Duodenal mucosa (tissue), 2 donors: ENCODE measurements at regions not wholly inside any gene's neighbourhood (a gene's known extent, or its start where the extent isn't known, plus 50 kb on each side); places are given as distances from the start of the nearest gene placed in this dataset.

Experiments used
- H3K27ac ChIP-seq: one replicate; pipeline ENCODE4 v1.7.0; 2013; ENCODE audit warnings: low read depth, low read length
- H3K27me3 ChIP-seq, 2 donors: one replicate each; pipeline ENCODE4 v1.7.0; 2013; ENCODE audit warnings: low read length in 2 of 2, control low read depth in 1 of 2; ENCODE audit not compliant: insufficient read depth in 2 of 2, control insufficient read depth in 1 of 2
- H3K36me3 ChIP-seq, 2 donors: one replicate each; pipeline ENCODE4 v1.7.0; 2013; ENCODE audit warnings: low read length in 2 of 2, control low read depth in 1 of 2; ENCODE audit not compliant: insufficient read depth in 2 of 2, control insufficient read depth in 1 of 2
- H3K4me1 ChIP-seq, 2 donors: one replicate each; pipeline ENCODE4 v1.7.0; 2013; ENCODE audit warnings: low read length in 2 of 2, control low read depth in 1 of 2; ENCODE audit not compliant: insufficient read depth in 2 of 2, control insufficient read depth in 1 of 2
- H3K4me3 ChIP-seq, 2 donors: one replicate each; pipeline ENCODE4 v1.7.0; 2013; ENCODE audit warnings: low read length in 2 of 2, low read depth in 1 of 2
- H3K9ac ChIP-seq, 2 donors: one replicate each; pipeline ENCODE4 v1.7.0; 2013; ENCODE audit warnings: low read length in 2 of 2, low read depth in 1 of 2
- H3K9me3 ChIP-seq, 2 donors: one replicate each; pipeline ENCODE4 v1.7.0; 2013; ENCODE audit warnings: low read length in 2 of 2, control low read depth in 1 of 2; ENCODE audit not compliant: control insufficient read depth in 1 of 2

DNA sequence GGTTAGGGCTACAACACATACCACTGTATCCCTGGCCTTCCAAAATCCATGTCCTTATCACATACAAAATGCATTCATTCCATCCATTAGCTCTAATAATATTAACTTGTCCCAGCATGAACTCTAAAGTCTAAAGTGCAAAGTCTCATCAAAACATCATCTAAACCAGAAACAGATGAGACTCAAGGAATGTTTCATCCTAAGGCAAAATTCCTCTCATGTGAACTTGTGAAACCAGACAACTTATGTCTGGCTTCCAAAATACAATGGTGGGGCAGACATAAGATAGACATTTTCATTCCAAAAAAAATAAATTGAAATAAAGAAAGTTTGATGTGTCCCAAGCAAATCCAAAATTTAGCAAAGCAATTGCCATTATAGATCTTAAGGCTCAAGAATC is 257.4 kb downstream of the HTR1B start:
- peaks cover 0 to 3% of the 10 kb centered on the region in 2 donors for H3K9me3 ChIP-seq
- H3K9ac ChIP-seq: no peak overlapping the region
- no peak overlapping the region for H3K4me3 ChIP-seq

DNA sequence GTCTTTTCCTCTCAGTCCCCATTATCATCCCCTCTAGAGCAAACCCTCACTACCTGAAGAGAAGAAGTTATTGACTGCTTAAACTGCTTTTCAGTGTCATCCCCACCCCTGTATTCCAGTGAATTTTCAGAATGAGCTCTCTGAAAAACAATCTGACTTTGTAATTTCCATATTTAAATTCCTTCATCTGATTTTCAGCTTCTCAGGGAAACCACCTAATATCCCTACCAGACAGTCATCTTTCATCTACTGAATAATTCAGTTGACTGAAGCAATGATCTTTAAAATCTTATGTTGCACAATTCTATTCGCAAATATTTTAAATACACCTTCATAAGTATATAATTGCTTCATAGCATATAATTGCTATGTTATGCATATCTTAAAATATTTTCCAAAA is 258.7 kb downstream of the HTR1B start:
- Histone ChIP-seq H3K4me3 (no peak overlapping the region), H3K9ac (no peak overlapping the region), H3K4me1 (no peaks in the 10 kb centered on the region), H3K27ac (no peak overlapping the region), H3K27me3 (no peaks in the 10 kb centered on the region), H3K36me3 (no peaks in the 10 kb centered on the region), H3K9me3 (peaks cover 0 to 4% of the 10 kb centered on the region in 2 donors)

More for the DNA sequence above, 257.4 kb downstream of the HTR1B start:
- H3K27me3 ChIP-seq: no peaks in the 10 kb centered on the region
- H3K36me3 ChIP-seq: no peaks in the 10 kb centered on the region
- no peaks in the 10 kb centered on the region for H3K4me1 ChIP-seq
- no peak overlapping the region for H3K27ac ChIP-seq

DNA sequence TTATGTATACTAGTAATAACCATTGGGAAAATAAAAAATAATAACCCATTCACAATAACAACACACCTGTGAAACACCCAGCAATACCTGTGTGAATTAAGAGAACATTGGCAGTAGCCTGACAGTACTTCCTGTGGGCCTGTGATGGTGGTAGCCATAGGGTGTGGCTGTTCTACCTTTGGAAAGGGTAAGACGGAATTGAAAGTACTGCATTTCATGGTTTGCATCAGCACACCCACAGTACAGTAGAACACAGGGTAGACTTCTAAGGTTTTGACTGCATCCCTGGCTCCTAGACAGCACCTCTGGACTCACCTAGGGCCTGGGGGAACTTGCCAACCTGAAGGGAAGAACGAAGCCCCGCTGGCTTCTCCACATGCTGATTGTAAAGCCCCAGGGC is 279.8 kb downstream of the HTR1B start:
- no peaks in the 10 kb centered on the region for H3K27me3 ChIP-seq
- H3K9me3 ChIP-seq: no peaks in the 10 kb centered on the region
- no peak overlapping the region for H3K9ac ChIP-seq
- H3K4me1 ChIP-seq: no peaks in the 10 kb centered on the region
- H3K4me3 ChIP-seq: no peak overlapping the region
- no peak overlapping the region for H3K27ac ChIP-seq
- H3K36me3 ChIP-seq: no peaks in the 10 kb centered on the region

DNA sequence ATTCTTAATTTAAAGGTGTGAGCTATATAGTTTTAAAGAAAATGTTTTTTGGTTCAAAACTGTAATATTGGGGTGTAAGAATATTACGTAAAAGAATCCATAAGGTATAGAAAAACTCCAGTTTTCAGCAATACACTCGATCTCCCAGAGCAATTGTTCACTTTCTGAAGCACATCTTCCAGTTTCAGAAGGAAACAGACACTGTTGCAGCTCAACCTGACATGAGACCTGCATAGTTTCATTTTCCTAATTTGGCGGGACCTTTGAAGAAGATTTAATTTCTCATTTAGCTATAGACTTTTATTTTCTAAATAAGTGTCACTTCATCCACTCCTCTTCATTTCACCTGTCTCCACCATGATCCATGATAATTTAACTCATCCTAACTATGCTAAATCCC is 281.5 kb downstream of the HTR1B start:
- Histone ChIP-seq H3K27ac (no peak overlapping the region), H3K4me1 (no peaks in the 10 kb centered on the region), H3K9ac (no peak overlapping the region), H3K4me3 (no peak overlapping the region), H3K36me3 (no peaks in the 10 kb centered on the region), H3K9me3 (no peaks in the 10 kb centered on the region), H3K27me3 (no peaks in the 10 kb centered on the region)

DNA sequence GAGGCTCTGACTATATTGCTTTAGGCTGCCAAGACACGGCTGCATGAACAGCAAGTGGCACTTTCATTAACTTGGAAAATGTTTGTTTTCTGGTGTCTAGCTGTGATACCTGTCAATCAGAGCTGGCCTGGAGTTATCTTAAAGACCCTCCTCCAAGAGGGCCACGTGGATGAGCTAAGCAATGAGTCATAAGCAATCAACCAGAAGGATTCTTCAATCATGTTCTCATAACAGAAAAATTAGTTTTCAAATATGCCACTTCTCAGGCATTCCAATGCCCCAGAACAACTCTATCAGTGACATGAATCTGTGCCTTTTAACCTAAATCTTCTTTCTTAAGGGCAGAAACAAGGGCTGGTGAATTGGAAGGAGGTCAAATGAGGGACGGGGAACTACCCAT is 283.0 kb downstream of the HTR1B start:
- H3K27ac ChIP-seq: no peak overlapping the region
- no peaks in the 10 kb centered on the region for H3K27me3 ChIP-seq
- no peak overlapping the region for H3K4me3 ChIP-seq
- no peaks in the 10 kb centered on the region for H3K9me3 ChIP-seq
- no peaks in the 10 kb centered on the region for H3K4me1 ChIP-seq
- no peak overlapping the region for H3K9ac ChIP-seq
- H3K36me3 ChIP-seq: no peaks in the 10 kb centered on the region

DNA sequence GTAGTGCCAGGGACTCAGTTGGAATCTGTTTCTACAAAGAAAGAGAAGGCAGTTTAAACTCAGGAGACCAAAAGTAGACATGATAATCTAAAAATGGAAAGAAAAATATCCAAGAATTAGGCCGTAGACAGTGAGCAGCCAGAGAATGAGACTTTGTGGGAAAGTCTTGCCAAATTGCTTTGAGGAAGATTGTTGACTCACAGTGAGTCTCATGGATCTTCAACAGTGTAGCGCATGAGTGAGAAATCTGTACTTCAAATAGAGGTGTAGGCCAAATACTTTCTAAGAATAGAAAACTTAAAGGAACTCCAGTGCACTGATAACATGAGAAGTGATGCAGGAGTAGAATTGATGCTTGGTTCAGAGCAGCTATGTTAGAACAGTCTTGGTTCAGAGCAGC is 284.5 kb downstream of the HTR1B start:
- no peak overlapping the region for H3K4me3 ChIP-seq
- H3K9me3 ChIP-seq: no peaks in the 10 kb centered on the region
- no peaks in the 10 kb centered on the region for H3K4me1 ChIP-seq
- H3K9ac ChIP-seq: no peak overlapping the region
- no peak overlapping the region for H3K27ac ChIP-seq
- no peaks in the 10 kb centered on the region for H3K36me3 ChIP-seq
- H3K27me3 ChIP-seq: no peaks in the 10 kb centered on the region

DNA sequence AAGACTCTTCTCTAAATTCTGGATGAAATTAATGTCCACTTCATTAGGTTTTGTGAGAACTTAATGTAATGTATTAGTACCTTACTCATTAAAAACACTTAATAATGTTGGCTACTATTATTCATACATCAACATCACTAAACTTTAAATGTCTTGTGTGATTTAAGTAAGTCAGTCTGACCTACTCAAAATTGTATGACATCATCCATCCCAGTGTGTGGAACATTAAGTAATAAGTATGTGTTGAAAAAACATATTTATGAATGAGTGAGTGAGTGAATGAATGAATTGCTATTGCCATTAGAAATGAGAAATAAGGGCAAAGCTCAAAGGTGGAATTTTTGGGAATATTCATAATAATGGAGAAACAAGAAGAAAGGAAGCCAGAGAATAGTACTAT is 285.8 kb downstream of the HTR1B start:
- H3K27me3 ChIP-seq: no peaks in the 10 kb centered on the region
- no peak overlapping the region for H3K9ac ChIP-seq
- no peaks in the 10 kb centered on the region for H3K36me3 ChIP-seq
- no peak overlapping the region for H3K4me3 ChIP-seq
- H3K27ac ChIP-seq: no peak overlapping the region
- no peaks in the 10 kb centered on the region for H3K9me3 ChIP-seq
- H3K4me1 ChIP-seq: no peaks in the 10 kb centered on the region

DNA sequence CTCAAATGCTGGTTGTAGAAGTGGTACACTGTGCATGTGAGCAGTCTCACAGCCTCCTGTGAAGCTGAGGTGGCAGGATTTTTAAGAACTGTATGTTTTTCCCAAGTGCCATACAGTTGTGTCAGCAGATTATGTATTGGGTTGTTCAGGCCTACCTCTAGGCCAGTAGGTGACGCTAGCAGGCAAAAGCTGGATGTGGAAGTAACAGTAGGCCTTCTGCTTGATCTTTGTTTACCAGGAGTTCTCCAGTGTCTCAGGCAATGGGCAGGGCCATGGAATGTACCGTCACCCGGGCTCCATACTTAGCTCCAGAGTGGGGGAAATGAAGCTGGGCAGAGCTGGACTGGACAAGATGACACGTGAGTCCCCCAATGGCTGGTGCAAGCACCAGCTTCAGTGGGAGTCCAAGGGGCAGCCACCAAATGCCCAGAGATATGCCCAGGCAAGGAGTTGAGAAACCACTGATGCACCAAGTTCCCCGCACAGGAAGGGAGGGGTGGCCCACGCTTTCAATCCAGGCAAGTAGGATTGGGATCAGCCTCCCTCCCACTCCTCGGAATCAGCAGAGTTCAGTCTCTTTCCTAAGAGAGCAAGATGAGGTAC is 289.7 kb downstream of the HTR1B start:
- no peak overlapping the region for H3K4me3 ChIP-seq
- no peaks in the 10 kb centered on the region for H3K4me1 ChIP-seq
- H3K9me3 ChIP-seq: no peaks in the 10 kb centered on the region
- H3K27me3 ChIP-seq: no peaks in the 10 kb centered on the region
- no peak overlapping the region for H3K27ac ChIP-seq
- no peaks in the 10 kb centered on the region for H3K36me3 ChIP-seq
- no peak overlapping the region for H3K9ac ChIP-seq

DNA sequence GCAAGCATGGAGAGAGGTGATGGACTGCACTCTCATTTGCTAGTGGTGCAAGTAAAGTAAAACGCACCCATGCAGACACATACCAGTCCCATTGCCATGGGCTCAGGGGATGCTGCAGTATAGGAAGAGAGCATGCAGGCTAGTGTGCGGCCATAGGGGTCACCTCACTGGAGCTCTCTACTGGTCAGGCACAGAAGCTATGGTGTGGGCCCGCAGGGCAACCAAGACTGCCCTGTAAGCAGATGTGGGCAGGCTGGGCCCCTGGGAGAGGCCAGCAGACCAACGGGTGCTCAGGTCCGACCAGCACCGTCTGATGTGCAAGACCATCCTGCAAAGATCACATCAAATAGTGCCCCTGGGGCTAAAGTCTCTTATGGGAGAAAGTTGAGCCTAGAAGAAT is 290.7 kb downstream of the HTR1B start:
- no peak overlapping the region for H3K27ac ChIP-seq
- no peaks in the 10 kb centered on the region for H3K9me3 ChIP-seq

DNA sequence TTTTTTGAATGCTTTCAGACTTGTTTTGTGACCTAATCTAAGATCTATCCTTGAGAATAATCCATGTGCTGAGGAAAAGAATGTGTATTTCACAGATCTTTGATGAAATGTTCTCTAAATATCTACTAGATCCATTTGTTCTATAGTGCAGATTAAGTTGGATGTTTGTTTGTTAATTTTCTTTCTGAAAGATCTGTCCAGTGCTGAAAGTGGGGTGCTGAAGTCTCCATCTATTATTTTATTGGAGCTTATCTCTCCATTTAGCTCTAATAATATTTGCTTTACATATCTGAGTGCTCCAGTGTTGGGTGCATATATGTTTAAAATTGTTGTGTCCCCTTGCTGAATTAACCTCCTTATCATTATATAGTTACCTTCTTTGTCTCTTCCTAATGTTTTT is 303.6 kb downstream of the HTR1B start:
- H3K27ac ChIP-seq: no peak overlapping the region
- no peaks in the 10 kb centered on the region for H3K36me3 ChIP-seq
- H3K9ac ChIP-seq: no peak overlapping the region
- H3K27me3 ChIP-seq: no peaks in the 10 kb centered on the region
- no peak overlapping the region for H3K4me3 ChIP-seq
- H3K9me3 ChIP-seq: no peaks in the 10 kb centered on the region
- H3K4me1 ChIP-seq: no peaks in the 10 kb centered on the region

More for the DNA sequence above, 290.7 kb downstream of the HTR1B start:
- Histone ChIP-seq H3K9ac (no peak overlapping the region), H3K4me1 (no peaks in the 10 kb centered on the region), H3K36me3 (no peaks in the 10 kb centered on the region), H3K27me3 (no peaks in the 10 kb centered on the region), H3K4me3 (no peak overlapping the region)

DNA sequence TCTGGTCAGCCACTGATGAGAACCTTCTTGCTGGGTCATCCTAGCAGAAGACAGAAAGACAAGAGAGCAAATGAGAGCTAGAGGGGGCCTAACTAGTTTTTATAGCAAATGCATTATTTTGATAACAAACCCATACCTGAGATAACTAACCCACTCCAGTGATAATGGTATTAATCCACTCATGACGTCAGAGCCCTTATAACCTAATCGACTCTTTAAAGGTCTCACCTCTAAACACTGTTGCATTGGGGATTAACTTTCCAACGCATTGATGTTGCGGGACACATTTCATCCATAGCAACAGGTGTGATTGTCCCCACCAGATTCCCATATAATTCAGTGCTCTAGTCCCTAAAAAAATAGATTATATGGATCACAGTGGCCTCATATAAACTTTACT is 312.1 kb downstream of the HTR1B start:
- Histone ChIP-seq H3K27me3 (no peaks in the 10 kb centered on the region), H3K4me1 (no peaks in the 10 kb centered on the region), H3K4me3 (no peak overlapping the region), H3K27ac (no peak overlapping the region), H3K36me3 (no peaks in the 10 kb centered on the region), H3K9ac (no peak overlapping the region), H3K9me3 (no peaks in the 10 kb centered on the region)
